Hematopoietic multipotent progenitor cell treated with erythropoietin and hydrocortisone succinate and interleukin-3 and kit ligand, for 4 days (in vitro differentiated cells): ENCODE measurements at regions not wholly inside any gene's neighbourhood (a gene's known extent, or its start where the extent isn't known, plus 50 kb on each side); places are given as distances from the start of the nearest gene placed in this dataset.

Source experiments
- DNase-seq: peaks from one replicate; pipeline ENCODE4 v3.0.0-alpha.2; 2015

- no peak for DNase-seq
Measured at GRCh38 chr14:79960288-79960687, 251.0 kb downstream of the DIO2 start.

DNA sequence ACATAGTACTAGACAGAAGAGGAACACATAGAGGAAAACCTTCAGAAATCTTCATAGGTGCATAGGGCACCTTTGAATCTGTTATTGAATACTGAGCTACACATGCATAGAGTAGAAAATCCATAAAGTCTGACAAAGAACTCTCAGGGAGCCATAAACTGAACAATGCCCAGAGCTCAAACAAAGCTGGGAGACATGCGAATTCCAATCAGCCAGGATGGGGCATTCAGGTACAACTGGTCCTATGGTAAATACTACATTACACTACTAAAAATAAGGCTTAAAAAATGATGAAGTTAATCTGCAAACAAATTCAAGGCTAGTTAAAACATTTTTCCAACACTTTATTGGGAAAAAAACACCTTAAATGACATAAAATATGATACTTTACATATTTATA is 259.7 kb downstream of the DIO2 start:
- DNase-seq, result no peak

- no peak for DNase-seq
Measured at GRCh38 chr14:79949906-79950305, 261.4 kb downstream of the DIO2 start.

GRCh38 chr14:79947440-79948054 is 263.8 kb downstream of the DIO2 start:
- no peak for DNase-seq

- DNase-seq, result no peak
Measured at GRCh38 chr14:79939235-79939634, 272.1 kb downstream of the DIO2 start.

DNA sequence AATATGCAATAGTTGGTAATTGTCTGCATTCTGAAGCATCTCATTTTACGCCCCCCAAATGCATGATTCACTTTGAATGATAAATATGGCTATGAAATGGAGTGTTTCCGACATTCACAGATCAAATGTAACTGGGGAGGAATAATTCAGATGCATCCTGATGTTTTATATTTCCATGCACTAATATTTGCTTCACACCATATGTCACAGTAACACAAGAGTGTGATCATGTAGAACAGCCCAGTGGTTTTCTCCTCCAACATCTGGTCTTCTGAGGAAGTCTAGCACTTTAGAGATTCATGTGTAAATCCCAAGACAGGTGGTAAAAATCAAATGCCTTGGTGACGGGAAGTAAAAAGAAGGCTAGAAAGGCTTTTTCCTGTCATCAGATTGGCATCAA is 273.1 kb downstream of the DIO2 start:
- DNase-seq, result no peak

GRCh38 chr14:79937433-79937832 is 273.9 kb downstream of the DIO2 start:
- no peak for DNase-seq

DNA sequence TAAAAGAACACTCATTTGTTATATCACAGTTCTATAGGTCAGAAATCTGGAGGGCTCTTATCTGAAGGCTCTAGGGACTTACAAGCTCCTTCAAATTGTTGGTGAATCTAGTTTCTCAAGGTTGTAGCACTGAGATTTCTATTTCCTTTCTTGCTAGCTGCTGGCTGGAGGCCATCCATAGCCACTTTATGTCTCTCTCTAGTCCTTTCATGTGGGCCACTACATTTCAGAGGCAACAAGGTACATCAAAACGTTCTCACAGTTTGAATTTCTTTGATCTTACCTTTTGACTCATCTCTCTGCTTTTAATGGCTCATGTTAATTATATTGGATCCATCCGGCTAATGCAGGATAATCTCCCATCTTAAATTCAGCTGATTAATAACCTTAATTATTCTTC is 286.8 kb downstream of the DIO2 start:
- DNase-seq, result no peak

GRCh38 chr14:79920180-79920692 is 291.1 kb downstream of the DIO2 start:
- no peak for DNase-seq
